SH-SY5Y (cell line): ENCODE measurements at regions not wholly inside any gene's neighbourhood (a gene's known extent, or its start where the extent isn't known, plus 50 kb on each side); places are given as distances from the start of the nearest gene placed in this dataset.

Source experiments
- GATA2 ChIP-seq: IDR thresholded peaks from 2 replicates; pipeline ENCODE4 v1.6.1; 2011; ENCODE audit warnings: mild to moderate bottlenecking, low read depth, low read length
- GATA3 ChIP-seq: IDR thresholded peaks from 2 replicates; pipeline ENCODE4 v1.6.1; 2011; ENCODE audit warnings: low read depth, mild to moderate bottlenecking, low read length, moderate library complexity

DNA sequence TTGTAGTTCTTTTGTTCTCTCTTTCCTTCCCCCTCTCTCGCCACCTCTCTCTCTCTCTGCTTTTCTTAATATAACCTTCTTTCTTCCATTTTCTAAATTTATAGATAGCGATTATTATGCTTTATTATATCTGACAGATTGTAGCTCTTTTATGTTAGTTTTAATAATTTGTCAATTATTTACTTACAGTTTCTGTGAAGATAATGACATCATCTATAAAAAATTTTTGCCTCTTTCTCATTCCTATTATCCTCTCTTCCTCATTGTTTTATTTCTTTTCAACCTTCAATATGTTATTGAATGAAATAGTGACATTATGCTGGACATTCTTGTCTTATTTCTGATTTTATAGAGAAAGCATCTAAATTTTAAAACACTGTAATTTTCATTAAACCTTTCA lies 469.6 kb upstream of the NRG3 start:
- TF ChIP-seq GATA2 (no peak), GATA3 (no peak)
